NCI-H2107 (cell line): ENCODE measurements at regions not wholly inside any gene's neighbourhood (a gene's known extent, or its start where the extent isn't known, plus 50 kb on each side); places are given as distances from the start of the nearest gene placed in this dataset.

Experiments used
- DNase-seq: peaks from one replicate; lab custom pipeline; 2025; lab: John Stamatoyannopoulos, UW

DNA sequence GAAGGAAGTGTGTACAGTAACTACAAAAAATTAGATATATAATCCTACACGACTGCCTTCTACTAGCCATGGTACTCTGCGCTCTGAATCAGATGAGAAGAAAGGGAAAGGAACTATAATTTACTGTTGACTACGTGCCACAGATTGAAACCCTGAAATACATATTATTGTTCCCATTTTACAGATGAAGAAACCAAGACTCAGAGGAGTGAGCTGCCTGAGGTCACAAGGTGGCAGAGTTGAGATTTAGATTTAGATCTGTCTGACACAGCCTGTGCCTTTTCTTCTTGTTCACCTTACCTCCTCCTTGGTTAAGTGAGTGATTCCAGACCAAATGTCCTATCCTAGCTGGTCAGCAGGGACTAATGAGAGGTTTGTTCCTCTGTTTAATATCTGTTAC lies 61.6 kb upstream of the OR4E1 start:
- DNase-seq, result no peak

DNA sequence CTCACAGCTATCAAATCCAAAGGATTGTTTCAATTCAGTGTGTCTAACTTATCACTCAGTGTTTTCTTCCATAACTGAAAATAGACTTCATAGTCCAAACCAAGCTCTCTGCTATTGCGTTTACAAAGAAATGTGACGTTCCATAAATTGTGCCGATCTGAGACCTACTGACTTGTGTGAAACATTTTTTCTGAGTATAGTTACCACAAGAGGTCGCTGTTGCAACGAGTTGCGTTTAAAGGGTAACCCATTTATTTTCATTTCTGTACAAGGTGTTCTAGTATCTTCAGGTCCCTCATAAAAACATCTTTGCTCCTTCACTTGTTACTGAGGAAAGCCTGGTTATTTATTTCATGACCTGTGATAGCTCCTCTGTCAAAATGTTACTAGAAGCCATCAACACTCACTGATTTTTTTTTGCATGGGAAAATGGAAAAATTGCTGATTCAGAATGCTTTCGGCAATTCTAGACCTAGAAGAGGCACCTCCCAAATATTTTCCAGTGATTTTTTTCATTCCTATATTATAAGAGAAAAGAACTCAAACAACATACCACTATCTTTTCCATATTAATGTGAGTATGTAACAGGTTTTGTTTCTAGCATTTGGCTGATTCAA lies 60.9 kb upstream of the OR4E1 start:
- DNase-seq, result peak; percentile 45

DNA sequence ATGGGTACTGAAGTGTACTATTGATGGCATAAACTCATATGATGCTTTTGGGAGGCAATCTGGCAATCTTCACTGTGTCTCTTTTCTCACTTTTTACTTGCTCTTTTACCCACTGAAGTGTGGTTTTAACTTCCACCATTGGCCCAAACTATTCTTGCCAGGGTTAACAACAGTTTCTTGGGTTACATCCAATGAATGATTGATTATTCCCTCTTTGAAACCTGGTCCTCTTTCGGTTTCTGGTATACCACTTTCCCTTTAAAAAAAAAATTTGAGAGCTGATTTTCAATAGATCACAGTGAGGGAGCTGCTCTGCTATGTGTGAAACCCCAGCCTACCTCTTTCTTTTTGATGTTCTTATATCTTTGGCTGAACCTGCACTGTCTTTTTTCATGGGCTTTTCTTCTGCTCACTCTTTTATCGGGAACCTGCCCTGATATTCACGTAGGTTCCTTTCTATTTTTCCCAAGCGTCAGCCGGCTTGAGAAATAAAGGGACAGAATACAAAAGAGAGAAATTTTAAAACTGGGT lies 56.1 kb upstream of the OR4E1 start:
- DNase-seq, result no peak

DNA sequence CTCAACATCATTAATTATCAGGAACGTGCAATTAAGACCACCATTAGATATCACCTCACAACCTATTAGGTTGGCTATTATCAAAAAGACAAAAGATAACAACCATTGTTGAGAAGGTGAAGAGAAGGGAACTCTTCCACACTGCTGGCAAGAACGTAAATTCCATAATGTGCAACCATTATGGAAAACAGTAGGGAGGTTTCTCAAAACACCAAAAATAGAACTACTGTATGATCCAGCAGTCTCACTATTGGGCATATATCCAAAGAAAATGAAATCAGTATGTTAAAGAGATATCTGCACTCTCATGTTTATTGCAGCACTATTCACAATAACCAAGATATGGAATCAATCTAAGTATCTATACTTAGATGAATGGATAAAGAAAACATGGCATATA lies 51.6 kb upstream of the OR4E1 start:
- no peak for DNase-seq

DNA sequence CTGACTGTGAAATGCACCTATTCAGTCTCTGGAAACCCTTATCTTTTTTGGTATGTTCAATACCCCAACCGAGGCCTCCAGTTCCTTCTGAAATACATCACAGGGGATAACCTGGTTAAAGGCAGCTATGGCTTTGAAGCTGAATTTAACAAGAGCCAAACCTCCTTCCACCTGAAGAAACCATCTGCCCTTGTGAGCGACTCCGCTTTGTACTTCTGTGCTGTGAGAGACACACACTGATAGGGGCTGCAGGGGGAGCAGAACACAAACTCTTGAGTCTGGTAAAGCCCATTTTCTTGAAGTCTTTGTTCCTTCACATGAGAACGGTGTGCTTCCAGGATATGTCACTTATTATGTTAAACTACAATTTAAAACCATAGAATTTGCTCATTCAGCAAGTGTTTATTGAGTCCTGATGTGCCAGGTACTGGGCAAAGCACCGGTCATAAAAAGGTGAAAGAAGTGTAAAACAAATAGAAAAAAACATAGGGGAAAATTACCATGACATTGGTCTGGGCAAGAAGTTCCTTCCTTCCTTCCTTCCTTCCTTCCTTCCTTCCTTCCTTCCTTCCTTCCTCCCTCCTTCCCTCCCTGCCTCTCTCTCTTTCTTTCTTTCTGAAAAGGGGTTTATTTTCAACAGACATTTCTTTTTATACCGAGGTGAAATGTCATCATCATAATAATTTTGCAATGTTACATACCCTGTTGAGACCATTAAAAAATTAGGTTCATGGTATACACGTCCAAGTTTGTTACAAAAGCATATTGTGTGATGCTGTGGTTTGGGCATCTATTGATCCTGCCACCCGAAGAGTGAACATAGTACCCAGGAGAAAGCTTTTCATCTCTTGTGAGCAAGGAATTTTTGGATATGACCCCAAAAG lies 50.7 kb upstream of the OR4E1 start:
- no peak for DNase-seq

DNA sequence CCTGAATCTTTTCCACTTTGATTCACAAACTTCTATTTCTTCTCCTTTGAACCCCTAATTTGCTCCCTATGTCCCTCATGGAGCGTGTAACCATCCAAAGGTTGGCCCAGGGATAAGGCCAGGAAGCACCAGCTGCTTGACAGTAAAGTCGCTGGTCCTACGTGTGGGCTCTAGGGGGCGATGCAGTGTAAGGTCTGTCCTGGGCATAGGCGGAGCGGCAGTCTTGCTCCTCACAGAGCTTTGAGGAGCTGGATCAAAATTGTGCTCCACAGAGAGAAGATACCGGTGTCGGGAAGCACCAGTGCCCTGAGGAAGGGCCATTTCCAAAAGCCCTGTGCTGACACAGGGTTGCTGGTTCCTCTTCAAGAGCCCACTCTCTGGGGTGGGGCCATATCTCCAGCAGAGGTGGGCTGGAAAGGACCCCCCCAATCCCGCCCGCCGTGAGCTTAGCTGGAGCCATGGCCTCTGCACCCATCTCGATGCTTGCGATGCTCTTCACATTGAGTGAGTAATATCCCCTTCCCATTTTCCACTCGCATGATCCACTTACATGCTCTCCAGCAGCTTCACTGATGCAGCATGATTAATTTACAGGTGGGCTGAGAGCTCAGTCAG lies 49.9 kb upstream of the OR4E1 start:
- no peak for DNase-seq
